Pancreas (tissue), 10 donors: ENCODE measurements at regions not wholly inside any gene's neighbourhood (a gene's known extent, or its start where the extent isn't known, plus 50 kb on each side); places are given as distances from the start of the nearest gene placed in this dataset.

Experiments
- ATAC-seq, 4 donors: fragments of 200-7000 bp; cut with Tn5 transposase; one replicate each; pipeline versions ENCODE4 v1.8.0 to v1.9.1; 2020; ENCODE audit warnings: mild to moderate bottlenecking in 4 of 4, moderate library complexity in 4 of 4
- DNase-seq, 6 donors: peaks; one replicate each; pipeline ENCODE4 v3.0.0-alpha.2; 2020
- FAIRE-seq: peaks from 2 replicates; lab custom pipeline; 2012; peaks lifted over from hg19 to GRCh38; lab: Jason Lieb, UNC
- H3K27ac ChIP-seq, 4 donors: fragments of 200-600 bp; sonication (generic); 1 replicate in 3 of 4; 2 replicates in 1 of 4; pipeline versions ENCODE4 v1.5.0 to v1.8.0; 2020
- H3K27me3 ChIP-seq, 4 donors: fragments of 200-600 bp; one replicate each; pipeline ENCODE4 v1.8.0; 2021
- H3K36me3 ChIP-seq, 3 donors: fragments of 200-600 bp; sonication (generic) in 1 of 3; one replicate each; pipeline versions ENCODE4 v1.5.0 to v1.8.0; 2020 to 2021
- H3K4me1 ChIP-seq, 3 donors: fragments of 200-600 bp; one replicate each; pipeline ENCODE4 v1.8.0; 2021
- H3K4me3 ChIP-seq, 4 donors: fragments of 200-600 bp; sonication (generic) in 2 of 4; one replicate each; pipeline versions ENCODE4 v1.5.0 to v1.8.0; 2020 to 2021
- H3K9me3 ChIP-seq, 4 donors: fragments of 200-600 bp; one replicate each; pipeline ENCODE4 v1.8.0; 2021
- CTCF ChIP-seq, 4 donors: fragments of 200-600 bp; sonication (generic) in 3 of 4; IDR thresholded peaks; one replicate each; pipeline versions ENCODE4 v1.5.0 to v1.8.0; 2021; ENCODE audit warnings: antibody characterized with exemption in 4 of 4
- WGBS, 2 donors: extraction: QIAGEN DNeasy Blood & Tissue Kit; methylation state at CpG; one replicate each; pipeline ENCODE4 v1.1.7; 2013; 5-methylcytosine and 5-hydroxymethylcytosine counted together
- intact Hi-C, 3 donors: fragments of 100-400 bp; cut with DNase I; formaldehyde crosslinking; loops; one replicate each; pipeline versions ENCODE4 v1.11.1 to v1.14.2; 2022
- donor health status: healthy with polysubstance abuse.
- donor health status: DM: no; HTN: no; CAD: no; lungs with moderate emphysema.
- donor health status: DM: no; HTN: no; CAD: no.
- donor health status: control.
- donor health status: control.
- donor health status: Bipolar disorder and iron deficiency.
- donor health status: DM: yes; HTN: yes; CAD: no.
- donor health status: DM: no; HTN: no; CAD: no.
- donor health status: DM: no; HTN: no; CAD: no.
- donor health status: DM: yes; HTN: yes; CAD: no.

GRCh38 chr6:101066481-101066880 lies 185.4 kb upstream of the ASCC3 start:
- Histone ChIP-seq H3K4me3 (no peak overlapping the region), H3K36me3 (no peaks in the 10 kb centered on the region), H3K27me3 (no peaks in the 10 kb centered on the region), H3K9me3 (no peaks in the 10 kb centered on the region), H3K4me1 (no peaks in the 10 kb centered on the region), H3K27ac (no peak overlapping the region)
- TF ChIP-seq CTCF (IDR thresholded peaks at IDR 0.05), result no peak
- intact Hi-C loops, result no loop called here
- ATAC-seq (no peak), FAIRE-seq (no peak), DNase-seq (peak in 1 of 6 donors; percentile 50)
- WGBS, 2 donors, result 85 to 88% methylated on average over 12 of the region's 12 CpGs

- no peak for ATAC-seq
- Histone ChIP-seq H3K27ac (no peak overlapping the region), H3K4me1 (no peaks in the 10 kb centered on the region), H3K36me3 (no peaks in the 10 kb centered on the region), H3K27me3 (no peaks in the 10 kb centered on the region), H3K9me3 (no peaks in the 10 kb centered on the region), H3K4me3 (no peak overlapping the region)
- no peak for TF ChIP-seq CTCF (IDR thresholded peaks at IDR 0.05)
- intact Hi-C loops, result no loop called here
- FAIRE-seq, result no peak
- DNase-seq, result no peak
Measured at GRCh38 chr6:101069191-101069795, 188.2 kb upstream of the ASCC3 start.

GRCh38 chr6:101070044-101070608 lies 189.0 kb upstream of the ASCC3 start:
- TF ChIP-seq CTCF (IDR thresholded peaks at IDR 0.05), result no peak
- Histone ChIP-seq H3K27me3 (no peaks in the 10 kb centered on the region), H3K4me1 (no peaks in the 10 kb centered on the region), H3K27ac (no peak overlapping the region), H3K4me3 (no peak overlapping the region), H3K9me3 (no peaks in the 10 kb centered on the region), H3K36me3 (no peaks in the 10 kb centered on the region)
- ATAC-seq (no peak), FAIRE-seq (no peak), DNase-seq (peak in 1 of 6 donors; percentile 54)
- intact Hi-C loops, result no loop called here
- WGBS, 2 donors, result 86 to 88% methylated on average over 23 of the region's 23 CpGs

GRCh38 chr6:101077344-101077743 lies 196.2 kb upstream of the ASCC3 start:
- no peak overlapping the region for H3K4me3 ChIP-seq
- no peak for ATAC-seq
- no peak for DNase-seq
- intact Hi-C loops, result no loop called here
- H3K27ac ChIP-seq, result no peak overlapping the region
- no peaks in the 10 kb centered on the region for H3K9me3 ChIP-seq
- H3K4me1 ChIP-seq, result no peaks in the 10 kb centered on the region
- no peaks in the 10 kb centered on the region for H3K36me3 ChIP-seq
- FAIRE-seq, result no peak
- TF ChIP-seq CTCF (IDR thresholded peaks at IDR 0.05), result no peak
- no peaks in the 10 kb centered on the region for H3K27me3 ChIP-seq

- intact Hi-C loops, result no loop called here
- H3K4me3 ChIP-seq, result no peak overlapping the region
- H3K36me3 ChIP-seq, result no peaks in the 10 kb centered on the region
- 89 to 97% methylated on average over 1 of the region's 1 CpG for WGBS, 2 donors
- ATAC-seq (no peak), DNase-seq (no peak), FAIRE-seq (no peak)
- H3K27ac ChIP-seq, result no peak overlapping the region
- no peaks in the 10 kb centered on the region for H3K27me3 ChIP-seq
- no peak for TF ChIP-seq CTCF (IDR thresholded peaks at IDR 0.05)
- H3K4me1 ChIP-seq, result no peaks in the 10 kb centered on the region
- no peaks in the 10 kb centered on the region for H3K9me3 ChIP-seq
Measured at GRCh38 chr6:101079696-101080270, 198.7 kb upstream of the ASCC3 start.
